ENCODE measurements at regions not wholly inside any gene's neighbourhood (a gene's known extent, or its start where the extent isn't known, plus 50 kb on each side); places are given as distances from the start of the nearest gene placed in this dataset.

- no peaks in the 10 kb centered on the region; the same call in 1 of the 2 replicates for H3K4me1 ChIP-seq (ENCODE audit: control insufficient read depth, insufficient read depth, low read length)
- H3K4me3 ChIP-seq (ENCODE audit: low read depth in 2 of 2, low read length in 2 of 2) = no peak overlapping the region
- BruUV-seq (replicated peaks) = no TSS peak
- ChIA-PET POLR2A (no interaction called here), CTCF (no interaction called here)
- in situ Hi-C loops (cut with HindIII; ENCODE audit: low pct_unique_long_range_greater_than_20kb, low sequenced_read_pairs) = no loop called here
- H3K36me3 ChIP-seq (ENCODE audit: control insufficient read depth, insufficient read depth, low read length) = 0 out of 2 replicates have a peak, but pooled peaks cover 3% of the 10 kb centered on the region
- no peak overlapping the region for H3K27ac ChIP-seq (ENCODE audit: low read length)
- intact Hi-C loops (cut with micrococcal nuclease; ENCODE audit: unreplicated experiment) = no loop called here
- H3K27me3 ChIP-seq (ENCODE audit: control insufficient read depth, insufficient read depth, low read length) = peaks cover 30% of the 10 kb centered on the region
- no peaks in the 10 kb centered on the region for H3K9me3 ChIP-seq (ENCODE audit: control insufficient read depth, insufficient read depth, low read depth, low read length)
- DNase-seq (ENCODE audit: low read depth, low spot score) (no peak), ATAC-seq (peak; percentile 73)
- TF ChIP-seq TCF7L2 (IDR thresholded peaks at IDR 0.05; ENCODE audit: low read depth, low read length) (no peak), CTCF (IDR thresholded peaks at IDR 0.05) (peak; percentile 82)
Measured at GRCh38 chr7:155371884-155372781, 74.5 kb downstream of the INSIG1 start.

- no peak for DNase-seq (ENCODE audit: low read depth, low spot score)
- CTCF ChIA-PET = no interaction called here
- TF ChIP-seq REST (IDR thresholded peaks at IDR 0.05; ENCODE audit: insufficient read depth in 1 of 2, low read depth in 2 of 2, low read length in 1 of 2) (no peak), CTCF (IDR thresholded peaks at IDR 0.05) (peak; percentile 47)
- intact Hi-C loops (cut with micrococcal nuclease; ENCODE audit: unreplicated experiment) (no loop called here), in situ Hi-C loops (cut with HindIII; ENCODE audit: low pct_unique_long_range_greater_than_20kb, low sequenced_read_pairs) (no loop called here)
- ATAC-seq = no peak
- Histone ChIP-seq H3K4me3 (ENCODE audit: low read depth in 2 of 2, low read length in 2 of 2) (no peak overlapping the region), H3K9me3 (ENCODE audit: control insufficient read depth, insufficient read depth, low read depth, low read length) (no peaks in the 10 kb centered on the region), H3K27ac (ENCODE audit: low read length) (no peak overlapping the region), H3K4me1 (ENCODE audit: control insufficient read depth, insufficient read depth, low read length) (no peaks in the 10 kb centered on the region; the same call in 1 of the 2 replicates), H3K27me3 (ENCODE audit: control insufficient read depth, insufficient read depth, low read length) (peaks cover 37% of the 10 kb centered on the region), H3K36me3 (ENCODE audit: control insufficient read depth, insufficient read depth, low read length) (0 out of 2 replicates have a peak, but pooled peaks cover 3% of the 10 kb centered on the region)
- POLR2A ChIA-PET = no interaction called here
- no TSS peak for BruUV-seq (replicated peaks)
Measured at GRCh38 chr7:155372782-155373358, 75.2 kb downstream of the INSIG1 start.
